WI38 (cell line): ENCODE measurements at regions not wholly inside any gene's neighbourhood (a gene's known extent, or its start where the extent isn't known, plus 50 kb on each side); places are given as distances from the start of the nearest gene placed in this dataset.
A peak's percentile ranks its signal among the peaks of the same experiment; 100 is the strongest.

Experiments used
- H3K4me3 ChIP-seq: 2 replicates; pipeline ENCODE4 v1.5.1; 2011; ENCODE audit warnings: low read depth, mild to moderate bottlenecking, control low read depth, low read length
- TF ChIP-seq, protein P1 (sequence below): IDR thresholded peaks from 2 replicates; pipeline ENCODE4 v1.5.1; 2012; ENCODE audit warnings: low read depth, mild to moderate bottlenecking, control low read depth, low read length

DNA sequence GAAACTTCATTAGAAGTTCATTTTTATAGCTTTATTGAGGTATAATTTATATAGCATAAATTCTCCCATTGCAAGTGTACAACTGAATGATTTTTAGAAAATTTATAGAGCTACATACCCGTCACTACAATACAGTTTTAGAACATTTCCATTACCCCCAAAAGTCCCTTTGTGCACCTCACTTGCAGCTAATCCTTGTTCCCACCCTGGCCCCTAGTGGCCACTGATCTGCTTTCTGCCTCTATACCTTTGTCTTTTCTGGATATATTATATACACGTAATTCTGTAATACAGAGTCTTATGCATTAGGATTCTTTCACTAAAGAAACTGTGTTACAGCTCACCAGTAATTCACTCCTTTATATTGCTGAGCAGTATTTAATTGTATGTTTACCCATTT is 145.1 kb upstream of the DIO2 start:
- no peak overlapping the region for H3K4me3 ChIP-seq
- TF ChIP-seq, protein P1, sequence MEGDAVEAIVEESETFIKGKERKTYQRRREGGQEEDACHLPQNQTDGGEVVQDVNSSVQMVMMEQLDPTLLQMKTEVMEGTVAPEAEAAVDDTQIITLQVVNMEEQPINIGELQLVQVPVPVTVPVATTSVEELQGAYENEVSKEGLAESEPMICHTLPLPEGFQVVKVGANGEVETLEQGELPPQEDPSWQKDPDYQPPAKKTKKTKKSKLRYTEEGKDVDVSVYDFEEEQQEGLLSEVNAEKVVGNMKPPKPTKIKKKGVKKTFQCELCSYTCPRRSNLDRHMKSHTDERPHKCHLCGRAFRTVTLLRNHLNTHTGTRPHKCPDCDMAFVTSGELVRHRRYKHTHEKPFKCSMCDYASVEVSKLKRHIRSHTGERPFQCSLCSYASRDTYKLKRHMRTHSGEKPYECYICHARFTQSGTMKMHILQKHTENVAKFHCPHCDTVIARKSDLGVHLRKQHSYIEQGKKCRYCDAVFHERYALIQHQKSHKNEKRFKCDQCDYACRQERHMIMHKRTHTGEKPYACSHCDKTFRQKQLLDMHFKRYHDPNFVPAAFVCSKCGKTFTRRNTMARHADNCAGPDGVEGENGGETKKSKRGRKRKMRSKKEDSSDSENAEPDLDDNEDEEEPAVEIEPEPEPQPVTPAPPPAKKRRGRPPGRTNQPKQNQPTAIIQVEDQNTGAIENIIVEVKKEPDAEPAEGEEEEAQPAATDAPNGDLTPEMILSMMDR, result peak; percentile 28; the same call in 1 of the 2 replicates

DNA sequence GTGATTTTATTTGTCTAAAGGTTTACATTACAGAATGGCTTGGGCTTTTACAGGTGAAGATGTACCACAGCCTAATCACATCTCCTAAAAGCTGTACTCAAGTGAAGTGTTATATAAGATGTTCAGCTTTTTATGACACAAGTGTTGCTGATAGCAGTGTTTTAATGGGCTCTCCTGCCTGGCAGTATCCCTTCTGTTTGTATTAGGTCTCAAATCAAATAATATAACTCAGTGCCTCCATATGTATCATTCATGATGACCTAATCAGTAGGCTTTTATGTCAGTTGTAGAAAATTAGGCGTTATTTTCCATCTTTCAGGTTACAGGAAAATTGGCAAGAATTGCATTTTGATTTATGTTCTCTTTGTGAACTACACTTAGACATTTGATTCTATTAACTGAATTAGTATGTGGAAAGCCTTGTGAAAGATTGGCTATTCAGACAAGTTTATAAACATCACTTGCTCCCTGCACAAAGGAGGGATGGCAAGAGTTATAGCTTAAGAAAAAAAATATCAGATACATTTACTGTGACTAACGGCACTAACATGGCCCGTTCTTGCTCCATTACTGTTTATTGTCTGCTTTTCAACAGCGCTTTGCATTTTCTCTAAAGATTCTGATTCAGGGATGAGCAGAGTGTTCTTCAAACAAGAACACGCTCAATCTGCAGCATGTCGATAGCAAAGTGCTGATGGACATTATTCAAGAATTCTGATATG is 143.7 kb upstream of the DIO2 start:
- TF ChIP-seq, protein P1, result no peak
- H3K4me3 ChIP-seq, result no peak overlapping the region

DNA sequence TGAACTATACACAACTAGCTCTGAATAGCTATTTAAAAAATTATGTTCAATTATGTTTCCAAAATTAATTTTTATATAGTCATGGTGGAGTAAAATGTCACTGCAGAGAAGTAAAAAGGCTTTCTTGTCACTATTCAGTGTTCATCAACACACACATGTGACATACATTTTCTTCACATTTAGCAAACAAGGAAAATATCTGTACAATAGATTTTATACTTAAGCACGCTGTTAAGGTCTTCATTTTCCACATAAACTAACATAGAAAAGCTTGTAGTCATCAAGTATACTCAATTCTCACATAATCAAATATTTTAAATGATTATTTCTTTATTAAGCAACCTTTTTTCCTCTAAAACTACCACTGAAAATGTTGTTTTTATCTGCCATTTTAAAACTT is 141.2 kb upstream of the DIO2 start:
- TF ChIP-seq, protein P1, result no peak
- no peak overlapping the region for H3K4me3 ChIP-seq

DNA sequence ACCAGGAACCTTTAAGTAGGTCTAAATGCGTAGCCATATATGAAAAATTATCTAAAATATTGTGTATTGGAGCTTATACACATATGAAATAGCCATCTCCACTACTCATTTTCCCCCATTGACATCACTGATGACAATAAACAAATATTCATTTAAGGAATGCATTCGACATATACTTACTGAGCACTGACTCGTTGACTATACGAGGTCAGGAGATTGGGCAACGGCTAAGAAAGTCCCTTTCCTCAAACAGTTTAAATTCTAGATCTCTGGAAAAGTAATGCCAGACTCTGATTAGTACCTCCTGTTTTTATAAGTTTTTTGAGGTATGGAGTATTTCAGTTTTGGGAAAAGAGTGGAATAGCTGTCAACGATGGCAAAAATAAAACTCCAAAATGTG is 139.4 kb upstream of the DIO2 start:
- TF ChIP-seq, protein P1, result no peak
- no peak overlapping the region for H3K4me3 ChIP-seq

DNA sequence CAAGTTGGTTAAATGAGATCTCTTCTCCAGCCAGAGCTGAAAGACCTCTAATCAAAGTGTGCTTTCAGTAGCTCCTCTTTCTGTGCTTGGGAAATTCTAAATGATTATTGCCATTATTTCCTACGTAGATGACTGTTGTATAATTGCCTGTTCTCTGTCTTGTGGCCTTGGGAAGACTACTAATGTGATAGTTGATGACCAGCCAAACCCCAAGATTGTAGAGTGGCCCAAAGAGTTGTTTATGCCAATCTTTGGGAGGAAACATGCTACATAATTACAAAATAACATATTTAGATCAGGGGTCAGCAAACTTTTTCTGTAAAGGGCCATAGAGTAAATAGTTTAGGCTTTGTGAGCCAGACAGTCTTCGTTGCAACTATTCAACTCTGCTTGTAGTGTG is 135.1 kb upstream of the DIO2 start:
- H3K4me3 ChIP-seq, result no peak overlapping the region
- TF ChIP-seq, protein P1, result no peak

DNA sequence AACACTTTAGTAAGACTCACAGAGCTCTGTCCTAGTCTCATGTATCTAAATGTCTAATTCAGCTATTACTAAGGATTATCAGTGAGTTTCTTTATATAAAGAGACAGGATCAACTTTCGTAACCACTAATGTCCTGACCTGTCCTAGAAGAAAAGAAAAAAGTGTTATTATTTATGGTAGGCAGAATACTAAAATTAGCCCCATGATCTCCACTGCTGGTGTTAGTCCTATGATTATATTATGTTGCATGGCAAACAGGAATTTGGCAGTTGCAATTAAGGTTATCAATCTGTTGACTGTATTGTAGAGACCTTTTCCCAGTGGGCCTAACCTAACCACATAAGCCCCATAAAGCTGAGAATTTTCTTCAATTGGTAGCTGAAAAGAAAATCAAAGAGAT is 132.9 kb upstream of the DIO2 start:
- no peak overlapping the region for H3K4me3 ChIP-seq
- TF ChIP-seq, protein P1, result no peak

DNA sequence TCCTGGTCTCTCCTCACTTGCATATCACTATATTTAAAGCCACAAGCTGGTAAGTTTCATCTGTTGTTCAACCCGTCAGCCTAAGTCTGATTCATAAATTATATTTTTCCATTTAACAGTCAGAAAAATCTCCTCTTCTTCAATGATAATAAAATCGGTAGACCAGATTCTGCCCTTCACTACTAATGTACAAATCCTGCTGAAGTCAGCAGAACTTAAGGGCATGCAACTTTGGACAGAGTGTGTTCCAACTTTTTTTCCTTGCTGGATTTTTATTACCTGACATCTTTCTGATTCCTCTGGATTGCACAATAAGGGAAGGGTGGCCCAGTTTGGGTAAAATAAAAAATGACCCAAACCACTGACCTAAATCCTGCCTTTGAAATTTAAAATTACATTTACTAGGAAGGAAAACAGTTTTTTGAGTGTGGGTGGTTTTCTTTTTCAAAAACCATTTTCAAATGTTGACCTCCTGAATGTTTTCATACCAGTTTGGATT is 125.4 kb upstream of the DIO2 start:
- TF ChIP-seq, protein P1, result no peak

More for the DNA sequence above, 125.4 kb upstream of the DIO2 start:
- no peak overlapping the region for H3K4me3 ChIP-seq
